Esophagus squamous epithelium (tissue), 5 donors: ENCODE measurements at regions not wholly inside any gene's neighbourhood (a gene's known extent, or its start where the extent isn't known, plus 50 kb on each side); places are given as distances from the start of the nearest gene placed in this dataset.

Experiments used
- DNase-seq: peaks from one replicate; lab custom pipeline; 2025; lab: John Stamatoyannopoulos, UW
- H3K27ac ChIP-seq, 4 donors: fragments of 200-600 bp; sonication (generic); one replicate each; pipeline ENCODE4 v1.5.1; 2016 to 2019; ENCODE audit warnings: mild to moderate bottlenecking in 1 of 4
- H3K27me3 ChIP-seq, 4 donors: fragments of 200-600 bp; sonication (generic); 1 replicate in 3 of 4; 2 replicates in 1 of 4; pipeline versions ENCODE4 v1.5.1 to v1.6.0; 2017 to 2021; ENCODE audit warnings: antibody characterized with exemption in 1 of 4
- H3K36me3 ChIP-seq, 3 donors: fragments of 200-600 bp; sonication (generic); one replicate each; pipeline ENCODE4 v1.5.1; 2016 to 2019
- H3K4me1 ChIP-seq, 3 donors: fragments of 200-600 bp; sonication (generic); one replicate each; pipeline ENCODE4 v1.5.1; 2017 to 2019
- H3K4me3 ChIP-seq, 4 donors: fragments of 200-600 bp; sonication (generic); 1 replicate in 3 of 4; 2 replicates in 1 of 4; pipeline ENCODE4 v1.5.1; 2016 to 2019; ENCODE audit warnings: mild to moderate bottlenecking in 2 of 4, moderate library complexity in 1 of 4
- H3K9me3 ChIP-seq, 3 donors: fragments of 200-600 bp; sonication (generic); one replicate each; pipeline ENCODE4 v1.5.1; 2016 to 2019
- CTCF ChIP-seq, 6 experiments: fragments of 450-650 bp in 4 of 6; fragments of 200-600 bp in 2 of 6; sonication (generic) in 2 of 6; IDR thresholded peaks; one replicate each; pipeline ENCODE4 v1.5.1; 2016 to 2019; ENCODE audit warnings: antibody characterized with exemption in 6 of 6, mild to moderate bottlenecking in 4 of 6, moderate library complexity in 4 of 6
- POLR2A ChIP-seq, 4 donors: fragments of 450-650 bp; IDR thresholded peaks; one replicate each; pipeline ENCODE4 v1.6.1; 2017; ENCODE audit warnings: antibody characterized with exemption in 4 of 4, mild to moderate bottlenecking in 4 of 4, moderate library complexity in 3 of 4
- whole genome bisulfite sequencing, 2 donors: methylation state at CpG; one replicate each; pipeline ENCODE4 v1.1.5; 2018; 5-methylcytosine and 5-hydroxymethylcytosine counted together
- intact Hi-C: fragments of 100-400 bp; cut with DNase I; formaldehyde crosslinking; loops from one replicate; pipeline ENCODE4 v1.15.0; 2022
- donor health status: DM: yes; HTN: yes; CAD: no.

GRCh38 chr5:125657936-125658335 is 765.3 kb upstream of the GRAMD2B start:
- Histone ChIP-seq H3K27ac (no peak overlapping the region), H3K27me3 (no peaks in the 10 kb centered on the region), H3K9me3 (no peaks in the 10 kb centered on the region), H3K4me3 (no peak overlapping the region), H3K36me3 (no peaks in the 10 kb centered on the region), H3K4me1 (peaks cover 0 to 9% (median 2%) of the 10 kb centered on the region in 3 donors)
- intact Hi-C loops: no loop called here
- 93 to 96% methylated on average over 2 of the region's 2 CpGs for WGBS, 2 donors
- DNase-seq: no peak
- no peak for TF ChIP-seq POLR2A (IDR thresholded peaks at IDR 0.05)
- TF ChIP-seq CTCF (IDR thresholded peaks at IDR 0.05): no peak

GRCh38 chr5:125659316-125660023 is 763.7 kb upstream of the GRAMD2B start:
- no peak overlapping the region for H3K27ac ChIP-seq
- no peak overlapping the region for H3K4me3 ChIP-seq
- no peaks in the 10 kb centered on the region for H3K36me3 ChIP-seq
- no peaks in the 10 kb centered on the region for H3K27me3 ChIP-seq
- TF ChIP-seq POLR2A (IDR thresholded peaks at IDR 0.05) (no peak), CTCF (IDR thresholded peaks at IDR 0.05) (no peak)
- DNase-seq: no peak
- whole genome bisulfite sequencing, 2 donors: 43 to 57% methylated on average over 2 of the region's 2 CpGs
- H3K4me1 ChIP-seq: peaks cover 0 to 9% (median 2%) of the 10 kb centered on the region in 3 donors
- intact Hi-C loops: no loop called here
- H3K9me3 ChIP-seq: no peaks in the 10 kb centered on the region

- Histone ChIP-seq H3K27ac (no peak overlapping the region), H3K27me3 (no peaks in the 10 kb centered on the region), H3K36me3 (no peaks in the 10 kb centered on the region), H3K9me3 (no peaks in the 10 kb centered on the region), H3K4me3 (no peak overlapping the region), H3K4me1 (peaks cover 0 to 9% (median 2%) of the 10 kb centered on the region in 3 donors)
- TF ChIP-seq CTCF (IDR thresholded peaks at IDR 0.05) (no peak), POLR2A (IDR thresholded peaks at IDR 0.05) (no peak)
- intact Hi-C loops: no loop called here
- no peak for DNase-seq
- WGBS, 2 donors: 83 to 100% methylated on average over 1 of the region's 1 CpG
Measured at GRCh38 chr5:125660231-125660895, 762.8 kb upstream of the GRAMD2B start.

GRCh38 chr5:125661584-125661983 is 761.6 kb upstream of the GRAMD2B start:
- Histone ChIP-seq H3K36me3 (no peaks in the 10 kb centered on the region), H3K9me3 (no peaks in the 10 kb centered on the region), H3K27ac (no peak overlapping the region), H3K4me3 (no peak overlapping the region), H3K4me1 (peaks cover 0 to 9% (median 2%) of the 10 kb centered on the region in 3 donors), H3K27me3 (no peaks in the 10 kb centered on the region)
- 100% methylated on average over 1 of the region's 1 CpG for WGBS, 2 donors
- intact Hi-C loops: no loop called here
- TF ChIP-seq POLR2A (IDR thresholded peaks at IDR 0.05): no peak
- TF ChIP-seq CTCF (IDR thresholded peaks at IDR 0.05): no peak
- DNase-seq: no peak

- Histone ChIP-seq H3K27me3 (no peaks in the 10 kb centered on the region), H3K36me3 (no peaks in the 10 kb centered on the region), H3K9me3 (no peaks in the 10 kb centered on the region), H3K27ac (no peak overlapping the region), H3K4me1 (no peaks in the 10 kb centered on the region), H3K4me3 (no peak overlapping the region)
- intact Hi-C loops: no loop called here
- no peak for DNase-seq
- no peak for TF ChIP-seq POLR2A (IDR thresholded peaks at IDR 0.05)
Measured at GRCh38 chr5:125668884-125669283, 754.3 kb upstream of the GRAMD2B start.
